Neural cell (in vitro differentiated cells): ENCODE measurements at regions not wholly inside any gene's neighbourhood (a gene's known extent, or its start where the extent isn't known, plus 50 kb on each side); places are given as distances from the start of the nearest gene placed in this dataset.

Source experiments
- H2AFZ ChIP-seq: fragments of 200-600, 300-800 bp; sonication (generic), shearing (Covaris generic); 2 replicates; pipeline ENCODE4 v1.6.0; 2014; ENCODE audit warnings: low read depth, mild to moderate bottlenecking, antibody characterized with exemption, low read length, moderate library complexity
- H3F3A ChIP-seq: fragments of 200-600 bp; shearing (Covaris generic); 2 replicates; pipeline ENCODE4 v1.6.1; 2016; ENCODE audit warnings: mild to moderate bottlenecking, moderate library complexity, mixed read lengths, antibody characterized with exemption, low read length; ENCODE audit not compliant: insufficient read depth, poor library complexity, severe bottlenecking
- H3K27ac ChIP-seq: fragments of 200-600, 300-800 bp; sonication (generic), shearing (Covaris generic); 2 replicates; pipeline ENCODE4 v1.5.1; 2014; ENCODE audit warnings: mild to moderate bottlenecking, low read length, moderate library complexity
- H3K27me3 ChIP-seq: fragments of 300-800, 200-600 bp; sonication (generic), shearing (Covaris generic); 2 replicates; pipeline ENCODE4 v1.6.0; 2014; ENCODE audit warnings: mild to moderate bottlenecking, low read depth, low read length, moderate library complexity; ENCODE audit not compliant: insufficient read depth
- H3K36me3 ChIP-seq: fragments of 300-800, 200-600 bp; sonication (generic), shearing (Covaris generic); 2 replicates; pipeline ENCODE4 v1.5.1; 2014; ENCODE audit warnings: mild to moderate bottlenecking, antibody characterized with exemption, low read length, moderate library complexity; ENCODE audit not compliant: insufficient read depth
- H3K4me2 ChIP-seq: fragments of 300-800, 200-600 bp; sonication (generic), shearing (Covaris generic); 2 replicates; pipeline ENCODE4 v1.6.0; 2014; ENCODE audit warnings: mild to moderate bottlenecking, low read length
- H3K4me3 ChIP-seq: fragments of 300-800, 200-600 bp; sonication (generic), shearing (Covaris generic); 2 replicates; pipeline ENCODE4 v1.5.1; 2014; ENCODE audit warnings: mild to moderate bottlenecking, low read length, moderate library complexity
- H3K79me2 ChIP-seq: fragments of 200-600 bp; shearing (Covaris generic); replicated peaks from 2 replicates; pipeline ENCODE4 v1.6.0; 2014; ENCODE audit warnings: mild to moderate bottlenecking, low read length, moderate library complexity; ENCODE audit not compliant: insufficient read depth
- H3K9ac ChIP-seq: fragments of 300-800, 200-600 bp; sonication (generic), shearing (Covaris generic); 2 replicates; pipeline ENCODE4 v1.6.1; 2016; ENCODE audit warnings: mild to moderate bottlenecking, low read length, mixed read lengths
- H3K9me2 ChIP-seq: fragments of 200-600 bp; shearing (Covaris generic); 2 replicates; pipeline ENCODE4 v1.6.1; 2016; ENCODE audit warnings: mild to moderate bottlenecking, low read length, mixed read lengths; ENCODE audit not compliant: insufficient read depth
- H3K9me3 ChIP-seq: fragments of 200-600, 300-800 bp; sonication (generic), shearing (Covaris generic); 2 replicates; pipeline ENCODE4 v1.6.1; 2016; ENCODE audit warnings: mild to moderate bottlenecking, mixed run types, low read length, moderate library complexity, mixed read lengths
- H4K20me1 ChIP-seq: fragments of 200-600 bp; shearing (Covaris generic); 2 replicates; pipeline ENCODE4 v1.6.1; 2016; ENCODE audit warnings: mild to moderate bottlenecking, mixed run types; ENCODE audit not compliant: insufficient read depth
- EP300 ChIP-seq: fragments of 450-650 bp; conservative IDR thresholded peaks from 2 replicates; pipeline ENCODE4 v1.6.1; 2014; ENCODE audit warnings: antibody characterized with exemption, mild to moderate bottlenecking, moderate library complexity; ENCODE audit not compliant: poor library complexity, severe bottlenecking
- EZH2 ChIP-seq: fragments of 200-600, 300-800 bp; shearing (Covaris generic), sonication (generic); IDR thresholded peaks from 2 replicates; pipeline ENCODE4 v1.6.1; 2014; ENCODE audit warnings: antibody characterized with exemption, low read length, borderline replicate concordance, mild to moderate bottlenecking; ENCODE audit not compliant: insufficient read depth, poor library complexity, severe bottlenecking
- MXI1 ChIP-seq: fragments of 450-650 bp; conservative IDR thresholded peaks from 2 replicates; pipeline ENCODE4 v1.6.1; 2014; ENCODE audit warnings: antibody characterized with exemption, mild to moderate bottlenecking; ENCODE audit not compliant: poor library complexity, severe bottlenecking
- POLR2AphosphoS5 ChIP-seq: IDR thresholded peaks from 2 replicates; pipeline ENCODE4 v1.6.1; 2012
- RAD21 ChIP-seq: fragments of 450-650 bp; conservative IDR thresholded peaks from 2 replicates; pipeline ENCODE4 v1.6.1; 2014; ENCODE audit warnings: antibody characterized with exemption, mild to moderate bottlenecking, moderate library complexity
- SMC3 ChIP-seq: fragments of 450-650 bp; conservative IDR thresholded peaks from 2 replicates; pipeline ENCODE4 v1.6.1; 2014; ENCODE audit warnings: antibody characterized with exemption, mild to moderate bottlenecking, moderate library complexity; ENCODE audit not compliant: poor library complexity
- TAF1 ChIP-seq: IDR thresholded peaks from 2 replicates; pipeline ENCODE4 v1.6.1; 2012; ENCODE audit warnings: low read depth
- TF ChIP-seq, protein P1 (sequence below): fragments of 450-650 bp; IDR thresholded peaks from 2 replicates; pipeline ENCODE4 v1.5.1; 2014; ENCODE audit warnings: antibody characterized with exemption, mild to moderate bottlenecking, moderate library complexity; ENCODE audit not compliant: poor library complexity, severe bottlenecking
- TF ChIP-seq, protein P2 (sequence below): IDR thresholded peaks from 2 replicates; pipeline ENCODE4 v1.6.1; 2012; ENCODE audit warnings: borderline replicate concordance

DNA sequence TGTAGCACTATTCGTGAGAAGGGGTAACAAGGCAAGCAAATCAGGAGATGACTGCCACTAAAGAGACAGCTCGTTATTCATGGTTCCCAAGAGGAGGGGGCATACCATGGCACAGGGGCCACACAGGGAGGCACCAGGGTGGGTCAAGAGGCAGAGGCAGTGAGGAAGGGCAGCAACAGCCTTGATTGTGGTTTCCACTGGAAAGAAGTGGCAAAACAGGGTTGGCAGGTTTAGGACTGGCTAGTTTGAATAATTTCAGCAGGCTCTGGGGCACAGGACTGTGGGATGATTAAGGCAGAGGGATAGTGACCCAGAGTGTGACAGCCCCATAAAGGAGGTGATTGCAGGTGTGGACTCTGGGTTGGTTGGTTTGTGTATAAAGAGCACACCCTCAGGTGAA is 188.9 kb downstream of the CBLN1 start:
- H4K20me1 ChIP-seq = no peaks in the 10 kb centered on the region
- TF ChIP-seq EZH2 = no peak
- no peak for TF ChIP-seq TAF1
- no peak for TF ChIP-seq EP300
- TF ChIP-seq RAD21 = no peak
- TF ChIP-seq, protein P1, sequence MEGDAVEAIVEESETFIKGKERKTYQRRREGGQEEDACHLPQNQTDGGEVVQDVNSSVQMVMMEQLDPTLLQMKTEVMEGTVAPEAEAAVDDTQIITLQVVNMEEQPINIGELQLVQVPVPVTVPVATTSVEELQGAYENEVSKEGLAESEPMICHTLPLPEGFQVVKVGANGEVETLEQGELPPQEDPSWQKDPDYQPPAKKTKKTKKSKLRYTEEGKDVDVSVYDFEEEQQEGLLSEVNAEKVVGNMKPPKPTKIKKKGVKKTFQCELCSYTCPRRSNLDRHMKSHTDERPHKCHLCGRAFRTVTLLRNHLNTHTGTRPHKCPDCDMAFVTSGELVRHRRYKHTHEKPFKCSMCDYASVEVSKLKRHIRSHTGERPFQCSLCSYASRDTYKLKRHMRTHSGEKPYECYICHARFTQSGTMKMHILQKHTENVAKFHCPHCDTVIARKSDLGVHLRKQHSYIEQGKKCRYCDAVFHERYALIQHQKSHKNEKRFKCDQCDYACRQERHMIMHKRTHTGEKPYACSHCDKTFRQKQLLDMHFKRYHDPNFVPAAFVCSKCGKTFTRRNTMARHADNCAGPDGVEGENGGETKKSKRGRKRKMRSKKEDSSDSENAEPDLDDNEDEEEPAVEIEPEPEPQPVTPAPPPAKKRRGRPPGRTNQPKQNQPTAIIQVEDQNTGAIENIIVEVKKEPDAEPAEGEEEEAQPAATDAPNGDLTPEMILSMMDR = no peak
- no peak for TF ChIP-seq MXI1
- TF ChIP-seq POLR2AphosphoS5 = no peak
- no peak for TF ChIP-seq SMC3
- TF ChIP-seq, protein P2, sequence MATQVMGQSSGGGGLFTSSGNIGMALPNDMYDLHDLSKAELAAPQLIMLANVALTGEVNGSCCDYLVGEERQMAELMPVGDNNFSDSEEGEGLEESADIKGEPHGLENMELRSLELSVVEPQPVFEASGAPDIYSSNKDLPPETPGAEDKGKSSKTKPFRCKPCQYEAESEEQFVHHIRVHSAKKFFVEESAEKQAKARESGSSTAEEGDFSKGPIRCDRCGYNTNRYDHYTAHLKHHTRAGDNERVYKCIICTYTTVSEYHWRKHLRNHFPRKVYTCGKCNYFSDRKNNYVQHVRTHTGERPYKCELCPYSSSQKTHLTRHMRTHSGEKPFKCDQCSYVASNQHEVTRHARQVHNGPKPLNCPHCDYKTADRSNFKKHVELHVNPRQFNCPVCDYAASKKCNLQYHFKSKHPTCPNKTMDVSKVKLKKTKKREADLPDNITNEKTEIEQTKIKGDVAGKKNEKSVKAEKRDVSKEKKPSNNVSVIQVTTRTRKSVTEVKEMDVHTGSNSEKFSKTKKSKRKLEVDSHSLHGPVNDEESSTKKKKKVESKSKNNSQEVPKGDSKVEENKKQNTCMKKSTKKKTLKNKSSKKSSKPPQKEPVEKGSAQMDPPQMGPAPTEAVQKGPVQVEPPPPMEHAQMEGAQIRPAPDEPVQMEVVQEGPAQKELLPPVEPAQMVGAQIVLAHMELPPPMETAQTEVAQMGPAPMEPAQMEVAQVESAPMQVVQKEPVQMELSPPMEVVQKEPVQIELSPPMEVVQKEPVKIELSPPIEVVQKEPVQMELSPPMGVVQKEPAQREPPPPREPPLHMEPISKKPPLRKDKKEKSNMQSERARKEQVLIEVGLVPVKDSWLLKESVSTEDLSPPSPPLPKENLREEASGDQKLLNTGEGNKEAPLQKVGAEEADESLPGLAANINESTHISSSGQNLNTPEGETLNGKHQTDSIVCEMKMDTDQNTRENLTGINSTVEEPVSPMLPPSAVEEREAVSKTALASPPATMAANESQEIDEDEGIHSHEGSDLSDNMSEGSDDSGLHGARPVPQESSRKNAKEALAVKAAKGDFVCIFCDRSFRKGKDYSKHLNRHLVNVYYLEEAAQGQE = no peak
- H3K79me2 ChIP-seq = no peaks in the 10 kb centered on the region
- H3K4me3 ChIP-seq = no peak overlapping the region
- H3K27me3 ChIP-seq = no peaks in the 10 kb centered on the region
- H3K4me2 ChIP-seq = no peak overlapping the region
- H3F3A ChIP-seq = no peaks in the 10 kb centered on the region
- H3K27ac ChIP-seq = no peak overlapping the region
- no peaks in the 10 kb centered on the region for H3K9me3 ChIP-seq
- H3K36me3 ChIP-seq = no peaks in the 10 kb centered on the region
- no peaks in the 10 kb centered on the region for H3K9me2 ChIP-seq
- H3K9ac ChIP-seq = no peak overlapping the region
- H2AFZ ChIP-seq = no peak overlapping the region

DNA sequence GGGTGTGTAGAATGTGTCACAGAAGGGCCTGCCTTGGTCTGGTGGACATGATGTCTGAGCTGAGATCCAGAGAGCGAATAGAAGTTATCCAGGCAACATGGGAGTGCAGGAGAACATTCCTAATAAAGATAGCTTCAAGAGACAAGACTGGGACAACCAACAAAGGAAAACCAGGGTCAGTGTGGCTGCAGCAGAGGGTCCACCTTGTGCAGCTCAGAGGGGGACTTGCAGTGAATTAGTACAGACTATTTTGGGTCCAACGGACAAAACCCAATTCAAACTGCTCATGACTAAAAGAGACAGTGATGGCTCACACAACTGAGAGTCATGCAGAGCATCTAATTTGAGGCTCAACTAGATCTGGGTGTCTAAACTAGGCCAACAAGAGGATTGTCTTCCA is 192.1 kb downstream of the CBLN1 start:
- TF ChIP-seq EP300 (no peak), POLR2AphosphoS5 (no peak), RAD21 (no peak), EZH2 (no peak), SMC3 (no peak), TAF1 (no peak), MXI1 (no peak)
- TF ChIP-seq, protein P1 = no peak
- TF ChIP-seq, protein P2 = no peak
- no peak overlapping the region for H3K4me3 ChIP-seq

More for the DNA sequence above, 192.1 kb downstream of the CBLN1 start:
- Histone ChIP-seq H3K9me2 (no peaks in the 10 kb centered on the region), H2AFZ (no peak overlapping the region), H3F3A (no peaks in the 10 kb centered on the region), H3K9ac (no peak overlapping the region), H4K20me1 (no peaks in the 10 kb centered on the region), H3K9me3 (no peaks in the 10 kb centered on the region), H3K36me3 (no peaks in the 10 kb centered on the region), H3K79me2 (no peaks in the 10 kb centered on the region), H3K4me2 (no peak overlapping the region), H3K27ac (no peak overlapping the region), H3K27me3 (no peaks in the 10 kb centered on the region)
